CD4-positive, alpha-beta T cell treated with Interleukin-21 for 1 hour (primary cell): ENCODE measurements at regions not wholly inside any gene's neighbourhood (a gene's known extent, or its start where the extent isn't known, plus 50 kb on each side); places are given as distances from the start of the nearest gene placed in this dataset.

Experiments used
- DNase-seq: peaks from one replicate; pipeline ENCODE4 v3.0.0-alpha.2; 2020

- DNase-seq: no peak
Observed at GRCh38 chr15:73001840-73002239, 50.4 kb upstream of the NEO1 start.

DNA sequence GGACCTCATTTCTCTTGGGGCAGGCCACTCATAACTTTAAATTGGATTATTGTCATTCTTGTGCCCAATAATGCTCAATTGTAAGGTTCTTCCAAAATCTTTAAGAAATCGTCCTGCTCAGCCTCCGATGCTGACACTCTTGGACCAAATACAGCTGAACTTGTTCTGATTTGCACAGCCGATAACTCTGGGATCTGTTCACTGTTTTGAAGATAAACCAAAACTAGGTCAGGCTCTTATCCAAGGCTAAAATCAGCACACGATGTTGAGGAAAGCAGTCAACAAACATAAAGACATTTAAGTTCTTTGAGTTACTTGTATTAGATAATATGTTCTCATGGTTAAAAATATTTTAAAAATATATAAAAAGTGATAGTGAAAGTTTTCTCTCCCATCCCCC is 52.0 kb upstream of the NEO1 start:
- no peak for DNase-seq

- DNase-seq: no peak
Observed at GRCh38 chr15:72999586-72999985, 52.7 kb upstream of the NEO1 start.

DNA sequence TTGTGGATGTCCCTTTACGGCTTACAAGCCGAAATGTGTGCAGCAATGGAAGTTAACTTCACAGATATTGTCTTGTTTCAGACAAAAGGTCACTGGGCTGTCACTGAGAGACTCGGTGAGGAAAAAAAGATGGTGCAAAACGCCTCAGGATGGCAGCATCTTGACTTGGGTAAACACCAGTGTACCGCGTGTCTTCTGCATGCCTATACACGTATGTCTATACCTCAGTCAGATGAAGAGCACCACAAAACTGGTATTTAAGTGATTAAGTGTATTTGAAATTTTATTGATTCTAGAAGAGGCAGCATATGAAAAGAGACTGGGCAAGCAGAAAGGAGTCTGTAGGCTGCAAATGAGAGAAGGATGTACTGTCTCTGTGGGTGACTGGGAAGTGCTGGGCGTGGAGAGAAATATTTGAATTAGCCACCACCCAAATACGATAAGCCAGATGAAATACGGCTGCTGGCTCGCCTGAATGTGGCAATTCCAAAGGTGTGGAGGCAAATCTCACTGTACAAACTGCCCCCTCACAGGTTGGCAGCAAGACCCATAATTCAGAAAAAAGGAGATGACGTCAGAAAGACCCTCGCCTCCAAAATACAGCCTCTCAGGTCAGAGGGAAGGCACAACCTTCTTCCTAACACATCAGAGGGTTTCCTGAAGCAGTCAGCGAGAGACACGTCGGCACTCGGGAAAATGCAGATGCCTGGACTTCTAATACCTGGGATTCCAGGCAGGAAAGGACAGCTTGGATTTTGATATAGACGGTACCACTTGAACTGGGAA is 53.4 kb upstream of the NEO1 start:
- DNase-seq: no peak

- no peak for DNase-seq
Observed at GRCh38 chr15:72998226-72998625, 54.0 kb upstream of the NEO1 start.

GRCh38 chr15:72995849-72996248 is 56.4 kb upstream of the NEO1 start:
- DNase-seq: no peak

DNA sequence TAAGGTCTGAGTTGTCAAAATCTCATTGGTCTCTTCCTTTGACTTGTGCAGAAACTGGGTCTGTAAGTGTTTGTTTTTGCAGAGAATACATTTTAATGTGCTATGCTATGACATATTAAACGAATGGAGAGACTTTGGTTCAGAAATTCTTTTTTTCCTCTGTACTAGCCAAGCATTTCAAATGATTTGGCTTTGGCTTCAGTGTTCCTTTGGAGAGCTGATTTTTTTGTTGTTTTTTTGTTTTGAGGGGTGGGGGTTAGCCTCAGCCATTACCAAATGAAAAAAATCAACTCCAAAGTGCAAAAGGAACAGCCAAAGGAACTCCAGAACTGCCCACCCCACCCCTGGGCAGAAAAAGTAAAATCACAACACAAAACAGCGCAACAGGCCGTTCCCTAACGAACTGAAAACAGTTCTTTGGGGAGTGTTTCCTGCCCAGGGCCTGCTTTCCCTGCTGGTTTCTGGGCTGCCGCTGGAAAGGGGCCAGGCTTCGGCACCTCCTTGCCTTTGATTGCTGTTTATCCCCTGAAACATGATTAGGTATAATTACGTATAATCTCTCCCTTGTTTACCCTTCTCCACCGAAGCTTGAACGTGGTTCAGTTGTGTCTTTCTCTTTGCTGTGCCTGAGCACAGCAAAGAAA is 57.6 kb upstream of the NEO1 start:
- no peak for DNase-seq

GRCh38 chr15:72992841-72993252 is 59.4 kb upstream of the NEO1 start:
- DNase-seq: no peak

DNA sequence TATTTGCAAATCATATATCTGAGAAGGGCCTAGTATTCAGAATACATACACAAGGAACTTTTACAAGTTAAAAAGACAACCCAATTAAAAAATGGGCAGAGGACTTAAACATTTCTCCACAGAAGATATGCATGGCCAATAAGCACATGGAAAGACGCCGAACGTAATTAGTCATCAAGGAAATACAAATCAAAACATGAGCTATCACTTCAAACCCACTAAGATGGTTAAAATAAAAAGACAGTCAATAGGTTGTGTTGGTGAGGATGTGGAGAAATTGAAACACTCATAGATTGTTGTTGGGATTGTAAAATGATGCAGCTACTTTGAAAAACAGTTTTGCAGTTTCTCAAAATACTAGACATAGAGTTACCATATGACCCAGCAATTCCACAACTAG is 61.2 kb upstream of the NEO1 start:
- DNase-seq: no peak

DNA sequence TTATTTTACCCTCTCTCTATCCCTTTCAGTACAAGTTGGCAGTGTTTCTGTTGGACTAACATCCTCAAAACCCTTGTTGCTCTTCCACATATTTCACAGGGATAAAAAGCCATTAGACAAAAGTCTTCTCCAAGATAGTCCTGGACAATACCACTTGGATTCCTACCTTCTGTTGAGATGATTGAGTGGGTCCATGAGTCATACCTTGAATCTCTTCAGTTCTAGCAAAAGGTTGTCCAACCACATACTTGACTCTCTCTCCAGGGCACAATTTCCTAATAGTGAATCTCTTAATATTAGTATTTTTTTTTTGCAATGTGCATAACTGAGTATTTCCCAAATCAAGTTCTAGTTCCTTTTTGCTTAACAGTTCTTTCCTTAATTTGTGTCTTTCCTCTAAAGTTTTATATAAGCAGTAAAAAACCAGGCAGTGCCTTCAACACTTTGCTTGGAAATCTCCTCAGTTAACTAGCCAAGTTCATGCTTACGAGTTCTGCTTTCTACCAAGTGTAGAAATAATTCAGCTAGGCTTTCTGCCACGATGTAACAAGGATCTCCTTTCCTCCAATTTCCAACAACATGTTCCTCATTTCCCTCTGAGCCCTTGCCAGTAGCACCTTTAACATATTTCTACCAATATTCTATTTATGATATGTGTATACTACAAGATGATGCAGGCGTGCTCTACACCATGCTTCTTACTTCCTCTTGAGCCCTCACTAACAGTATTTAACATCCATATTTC is 68.3 kb upstream of the NEO1 start:
- no peak for DNase-seq

DNA sequence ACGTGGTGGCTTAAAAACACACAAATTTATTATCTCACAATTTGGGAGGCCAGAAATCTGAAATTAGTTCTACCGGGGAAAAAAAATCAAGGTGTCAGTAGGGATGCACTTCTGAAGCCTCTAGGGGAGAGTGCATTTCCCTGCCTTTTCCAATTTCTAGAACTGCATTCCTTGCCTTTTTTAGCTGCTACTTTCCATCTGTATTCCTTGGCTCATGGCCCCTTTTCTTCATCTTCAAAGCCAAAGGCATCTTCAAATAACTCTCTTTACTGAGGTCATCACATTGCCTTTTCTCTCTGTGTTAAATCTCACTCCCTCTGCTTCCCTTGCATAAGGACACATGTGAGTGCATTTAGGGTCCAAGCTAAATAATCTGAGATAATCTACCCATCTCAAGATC is 69.5 kb upstream of the NEO1 start:
- no peak for DNase-seq

GRCh38 chr15:72980661-72981060 is 71.6 kb upstream of the NEO1 start:
- DNase-seq: no peak

- no peak for DNase-seq
Observed at GRCh38 chr15:72979791-72980190, 72.5 kb upstream of the NEO1 start.

DNA sequence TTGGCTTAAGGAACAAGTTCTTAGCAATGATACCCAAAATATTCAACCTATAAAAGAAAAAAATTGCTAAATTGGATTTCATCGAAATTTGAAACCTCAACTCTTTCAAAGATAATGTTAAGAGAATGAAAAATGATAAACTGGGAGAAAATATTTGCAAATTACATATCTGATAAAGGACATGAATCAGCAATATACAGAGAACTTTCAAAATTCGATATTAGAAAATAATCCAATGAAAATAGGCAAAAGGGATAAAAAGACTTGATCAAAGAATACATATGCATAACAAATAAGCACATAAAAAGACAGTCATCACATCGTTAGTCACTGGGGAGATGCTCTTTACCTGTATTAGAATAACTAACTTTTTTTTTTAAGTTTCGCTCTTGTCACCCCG is 73.0 kb upstream of the NEO1 start:
- DNase-seq: no peak

- no peak for DNase-seq
Observed at GRCh38 chr15:72978223-72978622, 74.0 kb upstream of the NEO1 start.

- DNase-seq: no peak
Observed at GRCh38 chr15:72972362-72972761, 79.9 kb upstream of the NEO1 start.

DNA sequence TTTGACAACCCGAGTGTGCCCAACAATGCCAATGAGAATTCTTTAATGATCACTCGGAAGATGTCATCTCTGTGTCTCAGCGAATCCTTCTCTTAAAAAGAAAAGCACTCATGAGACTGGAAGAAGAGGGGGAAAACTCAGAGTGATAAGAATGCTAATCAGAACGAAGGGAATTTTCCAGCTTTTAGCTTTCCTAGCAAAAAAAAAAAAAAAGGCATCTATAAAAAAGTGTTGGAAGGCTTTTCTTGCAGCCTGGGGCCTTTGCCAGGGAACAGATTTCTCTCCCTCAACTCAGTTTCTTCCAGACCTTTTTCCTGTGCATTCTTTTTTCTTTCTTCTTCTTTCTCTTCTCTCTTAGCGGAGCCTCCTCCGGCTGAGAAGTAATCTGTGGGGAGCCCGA is 80.5 kb upstream of the NEO1 start:
- no peak for DNase-seq

DNA sequence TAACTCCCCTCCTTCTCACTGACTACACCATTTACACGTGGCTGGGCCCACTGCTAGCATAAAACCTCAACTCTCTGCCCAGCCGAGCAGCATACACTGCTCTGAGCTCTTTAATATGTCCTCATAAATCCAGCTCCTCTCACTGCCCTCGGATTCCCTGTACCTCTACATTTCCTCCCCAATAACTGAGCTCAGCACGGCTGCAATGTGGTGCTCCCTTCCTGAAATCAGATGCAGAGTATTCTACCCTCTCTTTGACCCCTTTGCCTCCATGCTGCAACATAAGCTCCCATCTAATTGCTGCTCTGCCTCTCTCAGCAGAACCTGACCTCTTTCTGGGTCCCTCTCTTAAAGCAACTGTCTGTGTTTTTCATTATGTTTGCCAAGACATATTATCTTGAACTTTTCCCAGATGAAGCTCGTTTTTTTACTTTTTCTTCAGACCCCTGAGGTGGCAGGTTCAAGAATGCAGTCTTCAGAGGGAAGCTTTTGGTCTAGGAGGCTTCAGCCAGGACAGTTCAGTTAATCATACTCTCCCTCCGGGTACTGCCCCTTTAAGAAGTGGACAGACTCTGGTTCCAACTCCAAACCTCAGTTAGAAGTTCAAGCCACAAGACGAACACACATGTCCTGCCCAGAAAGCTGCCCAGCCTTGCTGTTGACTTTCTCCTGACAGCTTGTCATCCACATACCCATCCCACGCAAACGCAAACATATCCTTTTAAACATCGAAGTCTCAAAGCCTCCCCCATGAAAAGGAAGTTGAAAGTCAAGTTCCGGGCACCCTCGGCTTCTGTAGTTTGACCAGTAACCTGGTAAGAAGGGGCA is 81.1 kb upstream of the NEO1 start:
- DNase-seq: no peak

- no peak for DNase-seq
Observed at GRCh38 chr15:72968531-72968922, 83.7 kb upstream of the NEO1 start.

DNA sequence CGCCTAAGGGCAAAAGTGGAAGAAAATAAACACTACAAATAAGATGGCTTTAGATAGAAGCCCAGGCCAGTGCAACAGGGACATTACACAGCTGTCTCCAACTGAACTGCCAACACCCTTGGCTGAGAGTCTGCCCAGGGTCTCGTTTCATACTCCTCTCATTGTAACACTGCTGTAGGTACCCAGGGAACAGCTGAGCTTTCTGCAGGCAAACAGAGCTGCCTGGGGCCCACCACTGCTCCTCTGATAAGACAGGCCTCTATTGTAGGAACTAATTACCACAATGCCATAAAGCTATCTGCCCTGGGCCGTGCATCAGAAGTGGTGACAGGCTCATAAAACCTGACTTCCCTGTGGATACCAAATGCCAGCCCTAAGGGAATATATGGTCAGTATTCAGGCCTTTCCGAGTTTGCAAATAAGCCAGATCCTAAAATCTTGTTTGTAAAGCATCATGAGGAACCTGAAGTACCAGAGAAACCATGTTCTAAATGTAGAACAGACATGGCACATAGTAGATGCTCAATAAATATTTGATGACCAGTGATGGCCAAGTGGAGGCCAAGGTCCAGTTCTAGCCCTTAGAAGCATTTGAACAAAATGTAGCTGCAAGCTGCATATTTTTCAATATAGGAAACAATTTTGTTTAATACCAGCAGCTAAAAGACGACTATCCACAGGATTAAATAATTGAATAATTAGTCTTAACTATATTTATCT is 84.3 kb upstream of the NEO1 start:
- DNase-seq: no peak

DNA sequence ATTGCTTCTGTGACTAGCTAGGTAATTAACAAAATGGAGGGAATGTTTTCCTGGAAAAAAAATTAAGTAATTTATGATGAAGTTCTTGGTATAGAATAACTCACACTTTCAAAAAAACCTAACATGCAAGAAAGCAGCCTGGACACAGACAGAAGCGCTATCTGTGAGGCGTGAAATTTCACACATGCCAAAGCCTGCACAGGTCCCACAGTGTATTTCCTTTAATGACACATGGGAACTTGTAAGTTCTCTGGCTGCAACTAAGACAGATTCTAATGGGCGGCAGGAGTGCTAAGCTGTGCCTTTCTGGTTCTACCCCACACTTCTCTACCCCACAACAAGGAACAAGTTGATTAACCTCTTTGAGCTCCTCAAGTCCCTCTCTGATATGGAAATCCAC is 84.9 kb upstream of the NEO1 start:
- peak; percentile 21 for DNase-seq

- DNase-seq: no peak
Observed at GRCh38 chr15:72966641-72967040, 85.6 kb upstream of the NEO1 start.

DNA sequence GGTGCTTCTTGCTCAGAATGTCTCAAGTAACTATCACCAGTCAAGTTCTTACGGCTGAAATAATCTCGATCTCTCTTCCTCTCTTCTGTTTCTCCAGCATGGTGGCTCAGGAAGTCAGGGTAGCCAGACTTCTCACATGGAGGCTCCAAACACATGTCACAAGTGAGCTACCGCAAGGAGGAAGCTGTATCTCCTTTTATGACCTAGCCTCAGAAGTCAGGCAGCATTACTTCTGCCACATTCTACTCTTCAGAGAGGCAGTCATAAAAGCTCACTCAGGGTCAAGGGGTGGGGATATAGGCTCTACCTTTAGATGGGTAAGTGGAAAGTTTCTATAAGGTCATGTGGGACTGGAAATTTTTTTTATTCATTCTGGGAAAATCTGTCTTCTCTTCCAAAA is 86.6 kb upstream of the NEO1 start:
- DNase-seq: no peak
